ENCODE measurements at regions not wholly inside any gene's neighbourhood (a gene's known extent, or its start where the extent isn't known, plus 50 kb on each side); places are given as distances from the start of the nearest gene placed in this dataset.
A peak's percentile ranks its signal among the peaks of the same experiment; 100 is the strongest.

GRCh38 chr10:28839600-28840007 lies 162.3 kb downstream of the BAMBI start:
- intact Hi-C loops (cut with DNase I), result no loop called here
- Histone ChIP-seq H3K4me1 (peaks cover 8% of the 10 kb centered on the region), H3K27me3 (no peaks in the 10 kb centered on the region), H3K9me3 (peaks cover 0 to 2% (median 0%) of the 10 kb centered on the region in 3 donors), H3K27ac (peak overlapping the region in 1 of 4 donors; percentile 44), H3K4me3 (no peak overlapping the region), H3K36me3 (replicated peaks in 1 of 2; ENCODE audit: insufficient read depth in 1 of 2, low read depth in 2 of 2) (no peaks in the 10 kb centered on the region)
- peak; percentile 48 for ATAC-seq
- 7 to 25% methylated on average over 6 of the region's 6 CpGs for WGBS, 2 donors
- TF ChIP-seq POLR2A (IDR thresholded peaks at IDR 0.05) (no peak), CTCF (IDR thresholded peaks at IDR 0.05) (no peak)
- DNase-seq, result peak in 2 of 4 donors; percentile 17 to 22

GRCh38 chr10:28840202-28840601 lies 162.9 kb downstream of the BAMBI start:
- Histone ChIP-seq H3K27ac (no peak overlapping the region), H3K4me3 (no peak overlapping the region), H3K4me1 (peaks cover 8% of the 10 kb centered on the region), H3K27me3 (no peaks in the 10 kb centered on the region), H3K9me3 (peaks cover 0 to 8% (median 0%) of the 10 kb centered on the region in 3 donors), H3K36me3 (replicated peaks in 1 of 2; ENCODE audit: insufficient read depth in 1 of 2, low read depth in 2 of 2) (no peaks in the 10 kb centered on the region)
- TF ChIP-seq POLR2A (IDR thresholded peaks at IDR 0.05), result no peak
- TF ChIP-seq CTCF (IDR thresholded peaks at IDR 0.05), result no peak
- intact Hi-C loops (cut with DNase I), result no loop called here
- 71 to 81% methylated on average over 6 of the region's 6 CpGs for WGBS, 2 donors
- ATAC-seq, result no peak
- no peak for DNase-seq

GRCh38 chr10:28840971-28841370 lies 163.7 kb downstream of the BAMBI start:
- no peak for TF ChIP-seq CTCF (IDR thresholded peaks at IDR 0.05)
- no peak for TF ChIP-seq POLR2A (IDR thresholded peaks at IDR 0.05)
- intact Hi-C loops (cut with DNase I), result no loop called here
- no peak overlapping the region for H3K4me3 ChIP-seq
- WGBS, 2 donors, result 74 to 75% methylated on average over 4 of the region's 4 CpGs
- peaks cover 8% of the 10 kb centered on the region for H3K4me1 ChIP-seq
- H3K27ac ChIP-seq, result no peak overlapping the region
- ATAC-seq, result no peak
- no peak for DNase-seq
- H3K27me3 ChIP-seq, result no peaks in the 10 kb centered on the region
- peaks cover 0 to 12% (median 0%) of the 10 kb centered on the region in 3 donors for H3K9me3 ChIP-seq
- H3K36me3 ChIP-seq (replicated peaks in 1 of 2; ENCODE audit: insufficient read depth in 1 of 2, low read depth in 2 of 2), result no peaks in the 10 kb centered on the region

- Histone ChIP-seq H3K27ac (no peak overlapping the region), H3K36me3 (replicated peaks in 1 of 2; ENCODE audit: insufficient read depth in 1 of 2, low read depth in 2 of 2) (no peaks in the 10 kb centered on the region), H3K9me3 (peaks cover 0 to 12% (median 0%) of the 10 kb centered on the region in 3 donors), H3K4me3 (no peak overlapping the region), H3K4me1 (peaks cover 8% of the 10 kb centered on the region), H3K27me3 (no peaks in the 10 kb centered on the region)
- intact Hi-C loops (cut with DNase I), result no loop called here
- 76 to 77% methylated on average over 2 of the region's 2 CpGs for WGBS, 2 donors
- TF ChIP-seq CTCF (IDR thresholded peaks at IDR 0.05), result no peak
- TF ChIP-seq POLR2A (IDR thresholded peaks at IDR 0.05), result no peak
- no peak for ATAC-seq
- no peak for DNase-seq
Measured at GRCh38 chr10:28841625-28842024, 164.3 kb downstream of the BAMBI start.

GRCh38 chr10:28842321-28842720 lies 165.0 kb downstream of the BAMBI start:
- no peak overlapping the region for H3K27ac ChIP-seq
- DNase-seq, result no peak
- intact Hi-C loops (cut with DNase I), result no loop called here
- ATAC-seq, result no peak
- H3K27me3 ChIP-seq, result no peaks in the 10 kb centered on the region
- no peak for TF ChIP-seq POLR2A (IDR thresholded peaks at IDR 0.05)
- TF ChIP-seq CTCF (IDR thresholded peaks at IDR 0.05), result no peak
- H3K4me3 ChIP-seq, result no peak overlapping the region
- peaks cover 0 to 12% (median 0%) of the 10 kb centered on the region in 3 donors for H3K9me3 ChIP-seq
- no peaks in the 10 kb centered on the region for H3K36me3 ChIP-seq (replicated peaks in 1 of 2; ENCODE audit: insufficient read depth in 1 of 2, low read depth in 2 of 2)
- 78 to 85% methylated on average over 3 of the region's 3 CpGs for WGBS, 2 donors
- H3K4me1 ChIP-seq, result peaks cover 8% of the 10 kb centered on the region
